ENCODE measurements at regions not wholly inside any gene's neighbourhood (a gene's known extent, or its start where the extent isn't known, plus 50 kb on each side); places are given as distances from the start of the nearest gene placed in this dataset.

DNA sequence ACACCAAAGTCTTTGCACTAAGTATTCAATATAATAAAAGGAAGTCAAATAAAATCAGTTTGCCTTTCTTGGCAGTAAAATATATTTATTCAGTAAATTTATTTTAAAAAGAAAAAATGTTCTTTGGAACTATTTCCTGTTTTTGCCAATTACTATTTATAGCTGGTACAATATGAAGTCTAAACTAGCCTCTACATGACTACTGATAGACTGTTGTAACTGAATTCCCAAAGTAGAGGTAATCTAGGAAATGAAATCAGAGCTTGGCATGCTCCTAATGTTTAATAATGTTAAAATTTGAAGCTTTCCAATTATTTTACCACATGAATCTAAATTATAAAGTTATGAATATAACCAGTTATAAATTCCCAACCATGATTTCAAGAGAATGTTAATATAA, 385.5 kb downstream of the SEMA3D start:
- H3K4me3 ChIP-seq, result no peak overlapping the region
- no peak for ATAC-seq
- no peak for DNase-seq
- H3K27ac ChIP-seq, result no peak overlapping the region
- no peaks in the 10 kb centered on the region for H3K27me3 ChIP-seq
- H3K4me1 ChIP-seq, result no peaks in the 10 kb centered on the region
- peaks cover 0 to 6% of the 10 kb centered on the region in 2 donors for H3K9me3 ChIP-seq
- intact Hi-C loops (cut with DNase I), result no loop called here
- no peaks in the 10 kb centered on the region for H3K36me3 ChIP-seq
- no peak for TF ChIP-seq CTCF (IDR thresholded peaks at IDR 0.05)

GRCh38 chr7:84800846-84801245, 386.0 kb downstream of the SEMA3D start:
- ATAC-seq (no peak), DNase-seq (no peak)
- peaks cover 0 to 11% of the 10 kb centered on the region in 2 donors for H3K9me3 ChIP-seq
- H3K27ac ChIP-seq, result no peak overlapping the region
- no peaks in the 10 kb centered on the region for H3K36me3 ChIP-seq
- no peaks in the 10 kb centered on the region for H3K27me3 ChIP-seq
- no peaks in the 10 kb centered on the region for H3K4me1 ChIP-seq
- H3K4me3 ChIP-seq, result no peak overlapping the region
- intact Hi-C loops (cut with DNase I), result no loop called here
- no peak for TF ChIP-seq CTCF (IDR thresholded peaks at IDR 0.05)

DNA sequence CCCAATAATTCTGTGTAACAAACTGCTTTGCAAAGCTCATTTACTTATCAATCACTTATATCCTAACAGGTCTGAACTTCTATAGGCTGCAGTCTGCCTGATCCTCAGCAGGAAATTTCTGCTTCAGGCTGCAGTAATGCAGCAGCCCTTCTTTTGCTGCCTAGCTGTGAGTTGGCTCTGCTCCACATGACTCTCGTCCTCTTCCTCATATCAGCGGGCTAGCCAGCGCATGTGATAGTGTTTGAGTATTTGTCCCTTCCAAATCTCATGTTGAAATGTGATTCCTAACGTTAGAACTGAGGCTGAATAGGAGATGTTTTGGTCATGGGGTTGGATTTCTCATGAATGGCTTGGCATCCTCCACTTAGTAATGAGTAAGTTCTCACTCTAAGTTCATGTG, 387.8 kb downstream of the SEMA3D start:
- H3K4me3 ChIP-seq, result no peak overlapping the region
- TF ChIP-seq CTCF (IDR thresholded peaks at IDR 0.05), result no peak
- H3K4me1 ChIP-seq, result no peaks in the 10 kb centered on the region
- intact Hi-C loops (cut with DNase I), result no loop called here
- H3K36me3 ChIP-seq, result no peaks in the 10 kb centered on the region
- no peak overlapping the region for H3K27ac ChIP-seq
- no peak for ATAC-seq
- H3K27me3 ChIP-seq, result no peaks in the 10 kb centered on the region
- DNase-seq, result no peak
- H3K9me3 ChIP-seq, result peaks cover 0 to 12% of the 10 kb centered on the region in 2 donors

- intact Hi-C loops (cut with DNase I), result no loop called here
- H3K4me3 ChIP-seq, result no peak overlapping the region
- H3K27me3 ChIP-seq, result no peaks in the 10 kb centered on the region
- no peak for ATAC-seq
- peaks cover 0 to 3% of the 10 kb centered on the region in 2 donors for H3K4me1 ChIP-seq
- H3K27ac ChIP-seq, result no peak overlapping the region
- H3K9me3 ChIP-seq, result peaks cover 0 to 10% of the 10 kb centered on the region in 2 donors
- TF ChIP-seq CTCF (IDR thresholded peaks at IDR 0.05), result no peak
- DNase-seq, result no peak
- no peaks in the 10 kb centered on the region for H3K36me3 ChIP-seq
Observed at GRCh38 chr7:84792231-84792893, 394.5 kb downstream of the SEMA3D start.

- Histone ChIP-seq H3K9me3 (peaks cover 0 to 2% of the 10 kb centered on the region in 2 donors), H3K27ac (no peak overlapping the region), H3K36me3 (no peaks in the 10 kb centered on the region), H3K27me3 (no peaks in the 10 kb centered on the region), H3K4me3 (no peak overlapping the region), H3K4me1 (peaks cover 0 to 3% of the 10 kb centered on the region in 2 donors)
- intact Hi-C loops (cut with DNase I), result no loop called here
- peak in 2 of 4 donors; percentile 47 to 59 for DNase-seq
- ATAC-seq, result no peak
- no peak for TF ChIP-seq CTCF (IDR thresholded peaks at IDR 0.05)
Observed at GRCh38 chr7:84790882-84791281, 396.0 kb downstream of the SEMA3D start.
